IMR-90 (cell line): ENCODE measurements at regions not wholly inside any gene's neighbourhood (a gene's known extent, or its start where the extent isn't known, plus 50 kb on each side); places are given as distances from the start of the nearest gene placed in this dataset.

Source experiments
- ATAC-seq: fragments of 200-7000 bp; cut with Tn5 transposase; 2 replicates; pipeline ENCODE4 v1.9.1; 2020; ENCODE audit warnings: low read depth, mild to moderate bottlenecking, moderate library complexity
- BruUV-seq: library from RNA; stranded (reverse); fragments of 400-500 nt; replicated peaks from 2 replicates; lab custom pipeline; 2021; lab: Mats Ljungman, UMichigan
- CTCF ChIA-PET: fragments of 300-600 bp; formaldehyde crosslinking; extraction: SDS; loops from one replicate; lab custom pipeline; 2021; ENCODE audit warnings: antibody characterized with exemption; lab: Yijun Ruan, JAX
- POLR2A ChIA-PET: fragments of 300-600 bp; sonication (Branson Sonifier 250); formaldehyde crosslinking; loops from one replicate; lab custom pipeline; 2022; ENCODE audit warnings: antibody characterized with exemption; ENCODE audit not compliant: unreplicated experiment; lab: Charles Lee
- DNase-seq: peaks from one replicate; pipeline ENCODE4 v3.0.0; 2013
- H2AFZ ChIP-seq: replicated peaks from 2 replicates; pipeline ENCODE3; 2013; ENCODE audit warnings: low read length, mild to moderate bottlenecking; ENCODE audit not compliant: poor library complexity
- H2AK5ac ChIP-seq: 2 replicates; pipeline ENCODE4 v1.6.1; 2013; ENCODE audit warnings: low read depth, low read length, inconsistent platforms
- H2AK9ac ChIP-seq: replicated peaks from 2 replicates; pipeline ENCODE3; 2013; ENCODE audit warnings: mild to moderate bottlenecking, low read depth, low read length, moderate library complexity; ENCODE audit not compliant: poor library complexity
- H2BK120ac ChIP-seq: 2 replicates; pipeline ENCODE4 v1.6.1; 2013; ENCODE audit warnings: low read depth, low read length, inconsistent platforms
- H2BK15ac ChIP-seq: 3 replicates; pipeline ENCODE4 v1.6.1; 2013; ENCODE audit warnings: low read depth, low read length, inconsistent platforms
- H2BK20ac ChIP-seq: 2 replicates; pipeline ENCODE4 v1.6.1; 2013; ENCODE audit warnings: low read depth, mild to moderate bottlenecking, inconsistent platforms, low read length, moderate library complexity
- H2BK5ac ChIP-seq: 2 replicates; pipeline ENCODE4 v1.6.1; 2013; ENCODE audit warnings: mild to moderate bottlenecking, low read depth, low read length, inconsistent platforms; ENCODE audit not compliant: poor library complexity, severe bottlenecking
- H3K14ac ChIP-seq: replicated peaks from 2 replicates; pipeline ENCODE4 v1.6.1; 2013; ENCODE audit warnings: low read depth, low read length, inconsistent platforms
- H3K18ac ChIP-seq: 2 replicates; pipeline ENCODE4 v1.6.1; 2013; ENCODE audit warnings: low read depth, low read length, control low read depth
- H3K23ac ChIP-seq: 2 replicates; pipeline ENCODE4 v1.6.1; 2013; ENCODE audit warnings: low read depth, low read length, inconsistent platforms
- H3K27ac ChIP-seq: 2 replicates; pipeline ENCODE4 v1.5.1; 2013; ENCODE audit warnings: mild to moderate bottlenecking, control low read depth, low read length; ENCODE audit not compliant: insufficient read depth
- H3K27me3 ChIP-seq: 2 replicates; pipeline ENCODE4 v1.6.1; 2013; ENCODE audit warnings: low read length; ENCODE audit not compliant: control insufficient read depth, insufficient read depth
- H3K36me3 ChIP-seq: 2 replicates; pipeline ENCODE4 v1.6.1; 2013; ENCODE audit warnings: low read length, mixed read lengths; ENCODE audit not compliant: control insufficient read depth, insufficient read depth
- H3K4ac ChIP-seq: 2 replicates; pipeline ENCODE4 v1.6.1; 2013; ENCODE audit warnings: low read depth, low read length, inconsistent platforms
- H3K4me1 ChIP-seq: 2 replicates; pipeline ENCODE4 v1.6.1; 2013; ENCODE audit warnings: low read length, mixed read lengths; ENCODE audit not compliant: control insufficient read depth, insufficient read depth
- H3K4me2 ChIP-seq: 2 replicates; pipeline ENCODE4 v1.6.1; 2013; ENCODE audit warnings: low read depth, mild to moderate bottlenecking, control low read depth, low read length, moderate library complexity
- H3K4me3 ChIP-seq: 2 replicates; pipeline ENCODE4 v1.5.1; 2013; ENCODE audit warnings: low read depth, mild to moderate bottlenecking, control low read depth, low read length, moderate library complexity; ENCODE audit not compliant: insufficient read depth
- H3K56ac ChIP-seq: 2 replicates; pipeline ENCODE4 v1.6.1; 2013; ENCODE audit warnings: low read length, inconsistent platforms; ENCODE audit not compliant: insufficient read depth; ENCODE audit errors: extremely low read depth
- H3K79me1 ChIP-seq, 2 experiments: 2 replicates each; pipeline ENCODE4 v1.6.1; 2013; ENCODE audit warnings: low read length in 2 of 2, inconsistent platforms in 1 of 2, low read depth in 1 of 2
- H3K9ac ChIP-seq: 2 replicates; pipeline ENCODE4 v1.6.1; 2013; ENCODE audit warnings: low read depth, low read length, control low read depth
- H3K9me1 ChIP-seq: 2 replicates; pipeline ENCODE4 v1.6.1; 2013; ENCODE audit warnings: low read length, inconsistent platforms; ENCODE audit not compliant: insufficient read depth
- H3K9me3 ChIP-seq: 2 replicates; pipeline ENCODE4 v1.6.1; 2013; ENCODE audit warnings: low read length; ENCODE audit not compliant: control insufficient read depth, insufficient read depth
- H4K20me1 ChIP-seq: 2 replicates; pipeline ENCODE4 v1.6.1; 2013; ENCODE audit warnings: low read length, inconsistent platforms; ENCODE audit not compliant: insufficient read depth
- H4K5ac ChIP-seq: 2 replicates; pipeline ENCODE4 v1.6.1; 2013; ENCODE audit warnings: mild to moderate bottlenecking, low read depth, low read length, control low read depth
- H4K8ac ChIP-seq, 2 experiments: 2 replicates each; pipeline ENCODE4 v1.6.1; 2013; ENCODE audit warnings: low read depth in 2 of 2, low read length in 2 of 2, control low read depth in 1 of 2, inconsistent platforms in 1 of 2
- H4K91ac ChIP-seq: 2 replicates; pipeline ENCODE4 v1.6.1; 2013; ENCODE audit warnings: low read depth, low read length, inconsistent platforms; ENCODE audit not compliant: insufficient read depth
- BHLHE40 ChIP-seq: fragments of 150-350 bp; IDR thresholded peaks from 2 replicates; pipeline ENCODE4 v1.6.1; 2016; ENCODE audit warnings: mild to moderate bottlenecking, low read depth, low read length
- CEBPB ChIP-seq: IDR thresholded peaks from 2 replicates; pipeline ENCODE4 v1.6.1; 2012; ENCODE audit warnings: low read depth, low read length, improper control_type of control experiment
- CHD1 ChIP-seq: IDR thresholded peaks from 2 replicates; pipeline ENCODE4 v1.6.1; 2012; ENCODE audit warnings: low read depth, low read length, improper control_type of control experiment
- CTCF ChIP-seq: conservative IDR thresholded peaks from 2 replicates; pipeline ENCODE4 v1.5.1; 2012; ENCODE audit warnings: mild to moderate bottlenecking, low read depth, low read length, improper control_type of control experiment
- ELK1 ChIP-seq: fragments of 150-350 bp; IDR thresholded peaks from 2 replicates; pipeline ENCODE4 v1.6.1; 2016; ENCODE audit warnings: low read depth, mild to moderate bottlenecking, low read length, moderate library complexity, borderline replicate concordance
- FOS ChIP-seq: fragments of 150-350 bp; IDR thresholded peaks from 2 replicates; pipeline ENCODE4 v1.6.1; 2016; ENCODE audit warnings: low read depth, low read length
- MAFK ChIP-seq: IDR thresholded peaks from 2 replicates; pipeline ENCODE4 v1.6.1; 2012; ENCODE audit warnings: low read depth, low read length, improper control_type of control experiment
- MAZ ChIP-seq: IDR thresholded peaks from 2 replicates; pipeline ENCODE4 v1.6.1; 2012; ENCODE audit warnings: low read depth, mild to moderate bottlenecking, low read length, improper control_type of control experiment, moderate library complexity, borderline replicate concordance
- MXI1 ChIP-seq: IDR thresholded peaks from 2 replicates; pipeline ENCODE4 v1.6.1; 2012; ENCODE audit warnings: low read depth, mild to moderate bottlenecking, low read length, moderate library complexity, borderline replicate concordance
- NFE2L2 ChIP-seq: fragments of 150-350 bp; IDR thresholded peaks from 2 replicates; pipeline ENCODE4 v1.6.1; 2016; ENCODE audit warnings: low read depth, mild to moderate bottlenecking, low read length
- POLR2A ChIP-seq: IDR thresholded peaks from 2 replicates; pipeline ENCODE4 v1.6.1; 2012; ENCODE audit warnings: mild to moderate bottlenecking, low read depth, low read length
- RAD21 ChIP-seq: IDR thresholded peaks from 2 replicates; pipeline ENCODE4 v1.6.1; 2012; ENCODE audit warnings: low read length, improper control_type of control experiment
- RCOR1 ChIP-seq: IDR thresholded peaks from 2 replicates; pipeline ENCODE4 v1.6.1; 2012; ENCODE audit warnings: mild to moderate bottlenecking, low read length, improper control_type of control experiment; ENCODE audit not compliant: insufficient replicate concordance
- RFX5 ChIP-seq: IDR thresholded peaks from 2 replicates; pipeline ENCODE4 v1.8.0; 2012; ENCODE audit warnings: low read depth, mild to moderate bottlenecking, low read length, moderate library complexity
- SMC3 ChIP-seq: fragments of 150-350 bp; IDR thresholded peaks from 2 replicates; pipeline ENCODE4 v1.6.1; 2016; ENCODE audit warnings: low read depth, mild to moderate bottlenecking, antibody characterized with exemption, low read length, moderate library complexity
- USF2 ChIP-seq: fragments of 150-350 bp; IDR thresholded peaks from 2 replicates; pipeline ENCODE4 v1.6.1; 2017; ENCODE audit warnings: mild to moderate bottlenecking, antibody characterized with exemption, low read length, low read depth
- WGBS, 2 experiments: methylation state at CpG; one replicate each; pipeline versions ENCODE4 v1.1.5 to v1.1.7; 2013; ENCODE audit warnings: missing lambda C conversion rate in 2 of 2; ENCODE audit not compliant: insufficient read length in 1 of 2; ENCODE audit errors: extremely low coverage in 2 of 2; 5-methylcytosine and 5-hydroxymethylcytosine counted together
- dilution Hi-C: fragments of 300-500 bp; cut with HindIII; formaldehyde crosslinking; loops from one replicate; pipeline ENCODE4 v1.14.3; 2018; ENCODE audit warnings: low sequenced_read_pairs; ENCODE audit not compliant: unreplicated experiment
- in situ Hi-C: fragments of 300-500 bp; cut with MboI; formaldehyde crosslinking; loops from 3 replicates; pipeline ENCODE4 v1.14.3; 2019; ENCODE audit warnings: low sequenced_read_pairs, inconsistent platforms, mixed read lengths
- intact Hi-C: fragments of 100-400 bp; cut with micrococcal nuclease; formaldehyde crosslinking; loops from 2 replicates; pipeline ENCODE4 v1.10.0; 2022

GRCh38 chr11:7167976-7168740, 79.4 kb downstream of the RBMXL2 start:
- Histone ChIP-seq H3K4ac (no peak overlapping the region), H2AFZ (no peak overlapping the region), H3K4me1 (no peaks in the 10 kb centered on the region), H2AK5ac (no peak overlapping the region), H3K27me3 (no peaks in the 10 kb centered on the region), H2BK15ac (no peak overlapping the region), H3K27ac (no peak overlapping the region), H4K20me1 (no peaks in the 10 kb centered on the region), H2BK20ac (no peak overlapping the region), H3K9me3 (no peaks in the 10 kb centered on the region), H2BK5ac (no peak overlapping the region), H3K79me1 (no peaks in the 10 kb centered on the region), H2AK9ac (no peak overlapping the region), H4K5ac (no peak overlapping the region), H3K23ac (no peak overlapping the region), H3K14ac (no peak overlapping the region), H4K91ac (no peak overlapping the region), H2BK120ac (no peak overlapping the region), H3K4me2 (no peak overlapping the region), H3K9me1 (no peaks in the 10 kb centered on the region), H3K9ac (no peak overlapping the region), H3K18ac (no peak overlapping the region), H3K36me3 (no peaks in the 10 kb centered on the region), H3K56ac (no peak overlapping the region), H3K4me3 (no peak overlapping the region), H4K8ac (no peak overlapping the region)
- BruUV-seq = no TSS peak
- no CpG with 5 or more reads among the region's 2 CpGs for WGBS, 2 experiments
- dilution Hi-C loops (no loop called here), intact Hi-C loops (no loop called here), in situ Hi-C loops (no loop called here)
- DNase-seq (no peak), ATAC-seq (no peak)
- ChIA-PET CTCF (no interaction called here), POLR2A (no interaction called here)
- no peak for TF ChIP-seq POLR2A
- no peak for TF ChIP-seq CTCF
- no peak for TF ChIP-seq RCOR1
- no peak for TF ChIP-seq RFX5
- TF ChIP-seq CEBPB = no peak
- no peak for TF ChIP-seq SMC3
- no peak for TF ChIP-seq MXI1
- no peak for TF ChIP-seq MAFK
- TF ChIP-seq NFE2L2 = no peak
- TF ChIP-seq RAD21 = no peak
- TF ChIP-seq FOS = no peak
- no peak for TF ChIP-seq ELK1
- TF ChIP-seq BHLHE40 = no peak
- no peak for TF ChIP-seq MAZ
- TF ChIP-seq USF2 = no peak
- TF ChIP-seq CHD1 = no peak
